ENCODE measurements at regions not wholly inside any gene's neighbourhood (a gene's known extent, or its start where the extent isn't known, plus 50 kb on each side); places are given as distances from the start of the nearest gene placed in this dataset.

- Histone ChIP-seq H3K36me3 (ENCODE audit: control insufficient read depth, insufficient read depth, low read length) (no peaks in the 10 kb centered on the region), H3K27me3 (ENCODE audit: control insufficient read depth, insufficient read depth, low read length) (no peaks in the 10 kb centered on the region), H3K4me1 (ENCODE audit: control insufficient read depth, insufficient read depth, low read length) (no peaks in the 10 kb centered on the region), H3K4me3 (ENCODE audit: low read depth in 2 of 2, low read length in 2 of 2) (no peak overlapping the region), H3K9me3 (ENCODE audit: control insufficient read depth, insufficient read depth, low read depth, low read length) (no peaks in the 10 kb centered on the region), H3K27ac (ENCODE audit: low read length) (no peak overlapping the region)
- in situ Hi-C loops (cut with HindIII; ENCODE audit: low pct_unique_long_range_greater_than_20kb, low sequenced_read_pairs) = no loop called here
- DNase-seq (ENCODE audit: low read depth, low spot score) = no peak
- POLR2A ChIA-PET = no interaction called here
- no peak for ATAC-seq
- TF ChIP-seq CTCF (IDR thresholded peaks at IDR 0.05) (no peak), TCF7L2 (IDR thresholded peaks at IDR 0.05; ENCODE audit: low read depth, low read length) (no peak)
- TF ChIP-seq, protein P1, sequence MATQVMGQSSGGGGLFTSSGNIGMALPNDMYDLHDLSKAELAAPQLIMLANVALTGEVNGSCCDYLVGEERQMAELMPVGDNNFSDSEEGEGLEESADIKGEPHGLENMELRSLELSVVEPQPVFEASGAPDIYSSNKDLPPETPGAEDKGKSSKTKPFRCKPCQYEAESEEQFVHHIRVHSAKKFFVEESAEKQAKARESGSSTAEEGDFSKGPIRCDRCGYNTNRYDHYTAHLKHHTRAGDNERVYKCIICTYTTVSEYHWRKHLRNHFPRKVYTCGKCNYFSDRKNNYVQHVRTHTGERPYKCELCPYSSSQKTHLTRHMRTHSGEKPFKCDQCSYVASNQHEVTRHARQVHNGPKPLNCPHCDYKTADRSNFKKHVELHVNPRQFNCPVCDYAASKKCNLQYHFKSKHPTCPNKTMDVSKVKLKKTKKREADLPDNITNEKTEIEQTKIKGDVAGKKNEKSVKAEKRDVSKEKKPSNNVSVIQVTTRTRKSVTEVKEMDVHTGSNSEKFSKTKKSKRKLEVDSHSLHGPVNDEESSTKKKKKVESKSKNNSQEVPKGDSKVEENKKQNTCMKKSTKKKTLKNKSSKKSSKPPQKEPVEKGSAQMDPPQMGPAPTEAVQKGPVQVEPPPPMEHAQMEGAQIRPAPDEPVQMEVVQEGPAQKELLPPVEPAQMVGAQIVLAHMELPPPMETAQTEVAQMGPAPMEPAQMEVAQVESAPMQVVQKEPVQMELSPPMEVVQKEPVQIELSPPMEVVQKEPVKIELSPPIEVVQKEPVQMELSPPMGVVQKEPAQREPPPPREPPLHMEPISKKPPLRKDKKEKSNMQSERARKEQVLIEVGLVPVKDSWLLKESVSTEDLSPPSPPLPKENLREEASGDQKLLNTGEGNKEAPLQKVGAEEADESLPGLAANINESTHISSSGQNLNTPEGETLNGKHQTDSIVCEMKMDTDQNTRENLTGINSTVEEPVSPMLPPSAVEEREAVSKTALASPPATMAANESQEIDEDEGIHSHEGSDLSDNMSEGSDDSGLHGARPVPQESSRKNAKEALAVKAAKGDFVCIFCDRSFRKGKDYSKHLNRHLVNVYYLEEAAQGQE (IDR thresholded peaks at IDR 0.05; ENCODE audit: insufficient read depth in 1 of 2, low read depth in 2 of 2, low read length in 1 of 2) = no peak
- intact Hi-C loops (cut with micrococcal nuclease; ENCODE audit: unreplicated experiment) = no loop called here
- no TSS peak for BruUV-seq (replicated peaks)
- CTCF ChIA-PET = no interaction called here
These were observed 70.5 kb upstream of the RUNX1 start for GRCh38 chr21:35119501-35120047.

GRCh38 chr21:35116777-35117176, 67.7 kb upstream of the RUNX1 start:
- Histone ChIP-seq H3K9me3 (ENCODE audit: control insufficient read depth, insufficient read depth, low read depth, low read length) (no peaks in the 10 kb centered on the region), H3K4me1 (ENCODE audit: control insufficient read depth, insufficient read depth, low read length) (no peaks in the 10 kb centered on the region), H3K27ac (ENCODE audit: low read length) (no peak overlapping the region), H3K27me3 (ENCODE audit: control insufficient read depth, insufficient read depth, low read length) (no peaks in the 10 kb centered on the region), H3K4me3 (ENCODE audit: low read depth in 2 of 2, low read length in 2 of 2) (no peak overlapping the region), H3K36me3 (ENCODE audit: control insufficient read depth, insufficient read depth, low read length) (no peaks in the 10 kb centered on the region)
- POLR2A ChIA-PET = no interaction called here
- BruUV-seq (replicated peaks) = no TSS peak
- DNase-seq (ENCODE audit: low read depth, low spot score) (no peak), ATAC-seq (no peak)
- intact Hi-C loops (cut with micrococcal nuclease; ENCODE audit: unreplicated experiment) (no loop called here), in situ Hi-C loops (cut with HindIII; ENCODE audit: low pct_unique_long_range_greater_than_20kb, low sequenced_read_pairs) (no loop called here)
- no peak for TF ChIP-seq SIN3A (IDR thresholded peaks at IDR 0.05; ENCODE audit: borderline replicate concordance, insufficient read depth, low read depth, low read length)
- TF ChIP-seq, protein P1 (IDR thresholded peaks at IDR 0.05; ENCODE audit: insufficient read depth in 1 of 2, low read depth in 2 of 2, low read length in 1 of 2) = no peak
- CTCF ChIA-PET = no interaction called here
